ENCODE measurements at regions not wholly inside any gene's neighbourhood (a gene's known extent, or its start where the extent isn't known, plus 50 kb on each side); places are given as distances from the start of the nearest gene placed in this dataset.

DNA sequence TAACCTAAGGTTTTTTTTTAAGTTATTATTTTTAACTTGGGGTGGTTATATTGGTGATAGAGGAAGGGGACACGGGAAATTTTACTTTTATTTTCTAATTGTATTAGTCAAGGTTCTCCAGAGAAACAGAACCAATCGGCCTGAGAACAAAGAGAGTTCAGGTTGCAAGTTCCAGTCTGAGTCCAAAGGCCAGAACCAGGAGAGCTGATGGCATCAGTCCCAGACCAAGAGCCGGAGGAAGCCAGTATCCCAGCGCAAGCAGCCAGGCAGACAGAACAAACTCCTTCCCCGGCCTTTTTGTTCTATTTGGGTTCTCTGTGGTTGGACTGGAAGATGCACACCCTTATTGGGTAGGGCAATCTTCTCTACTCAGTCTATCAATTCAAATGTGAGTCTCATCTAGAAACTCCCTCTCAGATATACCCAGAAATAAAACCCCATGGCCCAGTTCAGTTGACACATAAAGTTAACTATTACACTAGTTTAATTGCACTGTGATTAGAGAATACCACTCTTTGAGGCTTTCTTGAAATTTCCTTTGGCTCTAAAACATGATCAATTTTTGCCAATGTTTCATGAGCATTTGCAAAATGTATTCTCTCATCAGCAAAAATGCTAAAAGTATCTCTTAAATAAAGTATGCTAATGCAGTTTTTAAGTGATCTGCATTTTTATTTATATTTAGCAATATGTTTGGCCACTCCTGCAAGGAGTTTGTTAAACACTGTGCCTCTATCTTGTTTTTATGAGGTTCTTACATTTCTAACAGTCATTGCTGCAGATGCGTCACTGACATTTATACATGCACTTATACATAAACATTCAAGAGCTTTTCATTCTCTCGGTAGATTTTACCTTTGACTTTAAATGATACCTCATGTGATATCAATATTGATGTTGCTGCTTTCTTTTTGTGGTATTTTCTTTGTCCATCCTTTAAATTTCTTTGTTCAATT is 103.2 kb upstream of the SSTR4 start:
- no peak overlapping the region for H3K27ac ChIP-seq

DNA sequence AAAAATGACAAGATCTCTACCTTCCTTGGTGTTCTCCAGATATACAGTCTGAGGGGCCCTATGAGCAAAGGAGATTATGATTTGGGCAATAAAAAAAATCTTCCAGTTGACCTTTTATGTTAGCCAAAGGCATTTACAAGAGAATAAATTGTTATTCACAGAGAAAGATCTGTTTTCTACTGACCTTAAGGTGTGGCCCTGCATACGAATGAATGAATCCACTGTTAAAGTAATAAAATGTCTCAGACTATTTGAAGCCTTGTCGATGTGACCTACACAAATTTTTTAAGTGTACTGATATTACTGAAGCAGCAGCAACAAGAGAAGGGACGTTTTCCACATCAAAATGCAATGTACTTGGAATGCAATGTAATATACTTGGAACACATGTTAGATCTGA is 95.9 kb upstream of the SSTR4 start:
- H3K27ac ChIP-seq, result no peak overlapping the region
- no peaks in the 10 kb centered on the region for H3K9me3 ChIP-seq (ENCODE audit: low read depth)
- H3K4me1 ChIP-seq (ENCODE audit: insufficient read depth), result no peaks in the 10 kb centered on the region
- WGBS (ENCODE audit: low lambda C conversion rate, missing lambda C conversion rate), result 68% methylated on average over 3 of the region's 3 CpGs
- H3K9me2 ChIP-seq (replicated peaks; ENCODE audit: insufficient read depth), result no peaks in the 10 kb centered on the region
- H3K27me3 ChIP-seq, result no peaks in the 10 kb centered on the region
- H3K4me3 ChIP-seq, result no peak overlapping the region
- no peaks in the 10 kb centered on the region for H3K79me2 ChIP-seq
- no peaks in the 10 kb centered on the region for H4K20me1 ChIP-seq (ENCODE audit: insufficient read depth, poor library complexity, severe bottlenecking)
- no peak overlapping the region for H2AFZ ChIP-seq
- TF ChIP-seq EZH2phosphoT487 (IDR thresholded peaks at IDR 0.05; ENCODE audit: low read depth, severe bottlenecking, unreplicated experiment), result no peak
- TF ChIP-seq, protein P1, sequence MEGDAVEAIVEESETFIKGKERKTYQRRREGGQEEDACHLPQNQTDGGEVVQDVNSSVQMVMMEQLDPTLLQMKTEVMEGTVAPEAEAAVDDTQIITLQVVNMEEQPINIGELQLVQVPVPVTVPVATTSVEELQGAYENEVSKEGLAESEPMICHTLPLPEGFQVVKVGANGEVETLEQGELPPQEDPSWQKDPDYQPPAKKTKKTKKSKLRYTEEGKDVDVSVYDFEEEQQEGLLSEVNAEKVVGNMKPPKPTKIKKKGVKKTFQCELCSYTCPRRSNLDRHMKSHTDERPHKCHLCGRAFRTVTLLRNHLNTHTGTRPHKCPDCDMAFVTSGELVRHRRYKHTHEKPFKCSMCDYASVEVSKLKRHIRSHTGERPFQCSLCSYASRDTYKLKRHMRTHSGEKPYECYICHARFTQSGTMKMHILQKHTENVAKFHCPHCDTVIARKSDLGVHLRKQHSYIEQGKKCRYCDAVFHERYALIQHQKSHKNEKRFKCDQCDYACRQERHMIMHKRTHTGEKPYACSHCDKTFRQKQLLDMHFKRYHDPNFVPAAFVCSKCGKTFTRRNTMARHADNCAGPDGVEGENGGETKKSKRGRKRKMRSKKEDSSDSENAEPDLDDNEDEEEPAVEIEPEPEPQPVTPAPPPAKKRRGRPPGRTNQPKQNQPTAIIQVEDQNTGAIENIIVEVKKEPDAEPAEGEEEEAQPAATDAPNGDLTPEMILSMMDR (IDR thresholded peaks at IDR 0.05; ENCODE audit: poor library complexity), result no peak
- TF ChIP-seq EZH2 (IDR thresholded peaks at IDR 0.05; ENCODE audit: borderline replicate concordance), result no peak
- no peaks in the 10 kb centered on the region for H3K36me3 ChIP-seq (replicated peaks; ENCODE audit: insufficient read depth, low read depth)
- no peak overlapping the region for H3K4me2 ChIP-seq
- no peak for DNase-seq (ENCODE audit: low spot score)

More for the DNA sequence above, 103.2 kb upstream of the SSTR4 start:
- Histone ChIP-seq H3K4me3 (no peak overlapping the region), H3K36me3 (replicated peaks; ENCODE audit: insufficient read depth, low read depth) (no peaks in the 10 kb centered on the region), H3K9me3 (ENCODE audit: low read depth) (no peaks in the 10 kb centered on the region), H3K27me3 (no peaks in the 10 kb centered on the region), H3K4me2 (peak overlapping the region; percentile 2), H3K9me2 (replicated peaks; ENCODE audit: insufficient read depth) (no peaks in the 10 kb centered on the region), H3K79me2 (no peaks in the 10 kb centered on the region), H3K4me1 (ENCODE audit: insufficient read depth) (peaks cover 10% of the 10 kb centered on the region), H4K20me1 (ENCODE audit: insufficient read depth, poor library complexity, severe bottlenecking) (no peaks in the 10 kb centered on the region), H2AFZ (no peak overlapping the region)
- DNase-seq (ENCODE audit: low spot score), result no peak
- 80% methylated on average over 7 of the region's 7 CpGs for WGBS (ENCODE audit: low lambda C conversion rate, missing lambda C conversion rate)
- TF ChIP-seq EZH2 (IDR thresholded peaks at IDR 0.05; ENCODE audit: borderline replicate concordance) (no peak), EZH2phosphoT487 (IDR thresholded peaks at IDR 0.05; ENCODE audit: low read depth, severe bottlenecking, unreplicated experiment) (no peak)
- TF ChIP-seq, protein P1 (IDR thresholded peaks at IDR 0.05; ENCODE audit: poor library complexity), result no peak

DNA sequence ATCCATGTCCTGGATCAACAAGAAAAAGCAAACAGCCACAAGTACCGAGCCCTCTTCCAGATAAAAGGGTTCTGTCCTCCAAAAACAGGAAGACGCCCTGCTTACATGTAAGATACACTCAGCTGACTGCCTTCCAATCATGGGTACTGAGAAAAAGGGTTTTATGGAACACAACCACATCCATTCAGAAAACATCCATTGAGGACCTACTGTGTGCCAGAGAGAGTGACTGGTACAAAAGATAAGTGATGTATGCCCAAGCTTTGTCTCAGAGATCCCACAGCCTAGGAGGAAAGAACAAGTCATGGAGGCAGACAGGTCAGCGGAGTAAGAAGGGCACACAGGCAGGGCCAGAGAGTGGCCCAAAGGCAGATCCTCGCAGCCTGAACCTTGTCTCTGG is 94.8 kb upstream of the SSTR4 start:
- Histone ChIP-seq H3K4me1 (ENCODE audit: insufficient read depth) (no peaks in the 10 kb centered on the region), H3K79me2 (no peaks in the 10 kb centered on the region), H3K9me3 (ENCODE audit: low read depth) (no peaks in the 10 kb centered on the region), H3K9me2 (replicated peaks; ENCODE audit: insufficient read depth) (no peaks in the 10 kb centered on the region), H3K4me3 (no peak overlapping the region), H4K20me1 (ENCODE audit: insufficient read depth, poor library complexity, severe bottlenecking) (no peaks in the 10 kb centered on the region), H3K27ac (no peak overlapping the region), H3K36me3 (replicated peaks; ENCODE audit: insufficient read depth, low read depth) (no peaks in the 10 kb centered on the region), H3K4me2 (no peak overlapping the region), H3K27me3 (no peaks in the 10 kb centered on the region), H2AFZ (no peak overlapping the region)
- no peak for TF ChIP-seq EZH2 (IDR thresholded peaks at IDR 0.05; ENCODE audit: borderline replicate concordance)
- TF ChIP-seq, protein P1 (IDR thresholded peaks at IDR 0.05; ENCODE audit: poor library complexity), result no peak
- TF ChIP-seq EZH2phosphoT487 (IDR thresholded peaks at IDR 0.05; ENCODE audit: low read depth, severe bottlenecking, unreplicated experiment), result no peak
- 93% methylated on average over 4 of the region's 4 CpGs for WGBS (ENCODE audit: low lambda C conversion rate, missing lambda C conversion rate)
- no peak for DNase-seq (ENCODE audit: low spot score)

Data from hepatocyte (in vitro differentiated cells).